ENCODE measurements at regions not wholly inside any gene's neighbourhood (a gene's known extent, or its start where the extent isn't known, plus 50 kb on each side); places are given as distances from the start of the nearest gene placed in this dataset.
"Not testable (repeated sequence)": the region's sequence is repeated elsewhere in the genome, so short reads cannot be mapped to it uniquely, and the experiment has no call there.

DNA sequence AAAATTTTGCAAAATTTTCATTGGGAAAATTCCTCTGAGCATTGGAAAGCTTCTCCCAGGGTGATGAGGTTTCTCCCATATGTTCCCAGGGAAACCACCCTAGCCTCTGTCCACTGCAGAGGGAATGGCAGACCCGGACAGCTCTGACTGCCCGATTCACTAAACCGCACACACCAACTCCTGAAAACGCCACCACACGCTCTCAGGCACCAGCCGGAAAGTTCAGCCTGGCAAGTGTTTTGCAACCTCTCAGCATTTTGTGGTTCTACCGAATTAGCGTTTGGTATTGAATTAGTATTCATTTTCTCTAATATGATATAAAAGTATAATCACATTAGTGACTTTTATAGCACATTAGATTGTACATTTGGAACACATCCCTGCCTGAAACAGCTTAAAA is 213.4 kb downstream of the PHETA1 start:
- DNase-seq (ENCODE audit: low spot score) = no peak

DNA sequence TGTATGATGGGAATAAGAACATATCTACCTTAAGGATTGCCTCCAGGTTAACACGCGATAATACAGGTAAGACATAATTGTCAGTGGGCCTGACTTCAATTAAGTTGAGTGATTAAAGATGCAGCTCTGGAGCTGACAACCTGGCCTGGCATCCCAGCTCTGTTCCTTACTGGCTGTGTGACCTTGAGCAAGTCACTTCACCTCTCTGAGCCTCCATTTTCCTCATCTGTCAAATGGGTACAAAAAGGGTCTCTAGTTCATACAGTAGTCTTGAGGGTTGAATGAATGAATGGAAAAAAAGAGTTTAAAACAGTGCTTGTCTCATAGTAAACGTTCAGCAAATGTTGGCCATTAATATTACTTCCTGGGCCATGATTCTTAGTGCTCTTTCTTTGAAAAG is 213.9 kb downstream of the PHETA1 start:
- no peak for DNase-seq (ENCODE audit: low spot score)

DNA sequence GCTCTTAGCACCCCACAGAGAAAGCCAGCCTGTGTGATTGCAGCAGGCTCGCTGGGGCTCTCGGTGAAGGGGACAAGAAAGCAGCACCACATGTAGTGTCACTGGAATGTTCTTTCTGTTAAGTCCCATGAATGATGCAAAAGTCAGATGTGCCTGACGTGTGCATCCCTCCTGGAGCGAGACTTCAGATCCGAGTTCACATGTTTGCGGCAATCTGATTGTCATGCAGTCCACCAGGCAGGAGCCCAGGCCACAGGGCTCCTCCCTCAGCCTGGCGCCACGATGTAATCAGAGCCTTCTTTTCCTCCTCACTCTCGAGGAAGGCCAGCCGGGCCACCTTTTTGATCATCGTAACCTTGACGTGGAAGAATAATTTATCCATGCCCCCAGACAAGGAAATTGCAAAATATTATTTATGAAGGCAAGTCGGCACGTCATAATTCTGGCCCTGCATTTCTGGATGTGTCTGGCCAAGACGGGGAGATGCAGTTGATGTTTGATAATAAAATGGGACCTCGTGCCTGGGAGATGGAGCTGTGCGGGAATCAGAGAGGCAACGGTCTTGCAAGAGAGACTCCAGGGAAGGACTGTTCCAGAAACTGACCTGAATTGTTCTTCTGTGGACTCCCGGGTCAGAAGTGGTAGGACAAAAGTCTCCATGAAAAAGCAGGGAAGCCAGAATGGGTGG is 214.6 kb downstream of the PHETA1 start:
- no peak for DNase-seq (ENCODE audit: low spot score)

DNA sequence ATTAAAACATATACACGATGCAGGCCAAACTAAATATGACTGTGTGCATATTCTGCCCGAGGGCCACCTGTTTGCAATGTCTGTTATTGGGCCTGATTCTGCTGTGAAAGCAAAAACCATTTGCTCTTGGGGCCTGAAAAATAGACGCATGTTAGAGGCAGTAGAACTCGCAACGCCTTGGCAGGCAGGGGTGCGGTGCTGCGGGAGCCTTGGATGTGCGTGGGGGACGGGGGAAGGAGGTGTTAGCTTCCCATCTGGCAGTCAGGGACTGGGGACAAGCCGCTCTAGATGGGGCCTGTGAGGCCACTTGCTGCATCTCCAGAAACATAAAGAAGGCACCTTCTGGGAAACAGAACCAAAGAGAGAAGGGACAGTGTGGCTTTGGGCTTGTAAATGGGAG is 216.3 kb downstream of the PHETA1 start:
- no peak for DNase-seq (ENCODE audit: low spot score)

DNA sequence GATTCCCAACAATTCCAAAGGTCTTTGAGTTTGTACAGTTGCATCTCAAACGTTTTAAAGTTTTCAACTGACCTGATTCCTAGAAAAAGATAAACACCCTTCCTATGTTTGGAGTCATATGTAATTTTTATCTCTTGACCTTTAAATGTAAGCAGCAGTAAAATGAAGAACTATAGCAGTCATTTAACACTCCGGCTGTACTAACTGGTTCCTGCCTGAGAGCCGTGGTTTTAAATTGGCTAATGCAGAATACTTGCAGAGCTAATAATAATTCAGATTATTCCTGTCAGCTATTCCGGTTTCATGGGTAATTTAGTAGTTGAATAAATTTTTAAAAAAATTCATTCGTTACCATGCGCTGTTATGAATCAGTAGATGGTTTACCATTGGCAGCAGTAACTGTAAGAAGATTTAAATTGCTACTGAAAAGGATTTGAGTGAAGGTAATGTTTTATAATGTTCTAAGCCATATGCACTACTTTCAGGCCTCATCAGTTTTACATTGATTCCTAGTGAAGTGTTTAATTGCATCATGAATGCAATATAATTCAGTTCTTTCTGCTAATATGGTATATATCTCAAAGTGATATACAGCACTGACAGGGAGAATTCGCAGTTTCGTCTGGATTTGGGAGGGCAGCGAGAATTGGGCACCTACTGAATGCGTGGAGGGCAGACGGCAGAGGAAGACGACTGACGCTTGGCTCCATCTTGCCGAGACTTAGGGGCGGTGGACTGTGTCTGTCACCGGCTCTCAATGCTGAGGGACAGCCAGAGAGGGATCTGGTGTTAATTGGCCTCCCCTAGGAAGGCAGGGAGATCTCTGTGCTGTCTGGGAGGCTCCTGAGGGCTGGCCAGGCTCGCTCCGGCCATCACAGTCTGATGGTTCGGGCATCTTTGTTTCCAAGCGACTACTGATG is 217.7 kb downstream of the PHETA1 start:
- DNase-seq (ENCODE audit: low spot score) = no peak

DNA sequence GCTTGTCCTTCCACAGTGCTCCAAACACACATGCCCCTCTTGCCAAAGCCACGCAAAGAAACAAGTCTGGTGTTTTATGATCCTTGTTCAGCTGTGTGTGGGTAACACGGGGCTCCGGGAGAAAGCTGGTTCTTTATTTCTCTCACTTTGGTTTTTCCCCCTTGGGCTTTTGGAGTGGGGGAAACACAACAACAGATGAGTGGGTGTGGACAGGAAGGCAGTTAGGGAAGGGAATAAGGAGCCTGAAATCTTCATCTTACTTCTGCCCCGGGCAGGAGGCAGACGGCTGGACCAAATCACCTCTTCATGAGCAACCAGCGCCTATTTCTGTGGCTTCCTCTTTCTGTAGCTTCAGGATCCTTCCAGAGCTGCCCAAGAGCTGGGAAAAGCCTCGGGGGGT is 218.5 kb downstream of the PHETA1 start:
- no peak for DNase-seq (ENCODE audit: low spot score)

DNA sequence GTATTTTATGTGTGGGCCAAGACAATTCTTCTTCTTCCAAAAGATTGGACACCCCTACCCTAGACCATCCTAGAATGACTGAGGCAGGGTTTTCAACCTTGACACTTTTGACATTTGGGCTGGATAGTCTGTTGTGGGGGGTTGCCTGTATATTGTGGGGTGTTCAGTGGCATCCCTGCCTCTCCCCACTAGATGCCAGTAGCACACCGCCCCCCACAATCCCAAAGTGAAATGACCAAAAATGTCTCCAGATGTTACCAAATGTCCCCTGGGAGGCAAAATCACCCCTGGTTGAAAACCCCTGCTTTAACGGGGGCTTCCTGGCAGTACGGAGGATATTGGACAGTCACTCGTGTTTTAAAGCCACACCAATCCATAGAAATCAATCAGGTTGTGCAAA is 219.6 kb downstream of the PHETA1 start:
- no peak for DNase-seq (ENCODE audit: low spot score)

DNA sequence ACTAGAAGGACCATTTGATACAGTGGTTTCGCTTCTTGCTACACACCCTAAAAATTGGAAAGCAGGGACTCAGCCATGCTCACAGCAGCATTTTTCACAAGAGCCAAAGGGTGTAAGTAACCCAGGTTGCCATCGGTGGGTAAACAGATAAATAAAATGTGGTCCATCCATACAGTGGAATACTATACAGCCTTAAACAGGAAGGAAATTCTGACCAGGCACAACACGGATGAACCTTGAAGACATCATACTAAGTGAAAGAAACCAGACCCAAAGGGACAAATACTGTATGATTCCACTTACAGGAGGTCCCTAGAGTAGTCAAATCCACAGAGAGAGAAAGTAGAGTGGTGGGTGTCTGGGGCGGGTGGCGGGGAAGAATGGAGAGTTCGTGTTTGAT is 220.9 kb downstream of the PHETA1 start:
- no peak for DNase-seq (ENCODE audit: low spot score)

DNA sequence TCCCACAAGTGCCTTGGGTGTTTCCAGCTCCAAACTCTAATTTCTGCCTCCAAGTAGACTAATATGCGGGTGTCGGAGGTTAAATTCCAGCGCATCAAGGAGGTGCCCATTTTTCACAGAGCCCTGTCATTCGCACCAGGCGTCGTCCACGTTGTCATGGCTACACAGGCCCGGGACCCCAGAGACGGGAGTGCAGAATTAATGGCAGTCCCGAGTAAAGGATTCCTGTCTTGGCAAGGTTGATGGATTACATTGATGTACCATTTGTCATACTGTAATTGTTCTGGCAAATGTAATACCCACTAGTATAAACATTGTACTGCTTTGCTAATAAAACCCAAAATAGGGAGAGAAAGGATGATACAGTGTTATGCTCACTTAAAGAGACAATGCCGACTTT is 222.9 kb upstream of the MYL2 start:
- no peak for DNase-seq (ENCODE audit: low spot score)

DNA sequence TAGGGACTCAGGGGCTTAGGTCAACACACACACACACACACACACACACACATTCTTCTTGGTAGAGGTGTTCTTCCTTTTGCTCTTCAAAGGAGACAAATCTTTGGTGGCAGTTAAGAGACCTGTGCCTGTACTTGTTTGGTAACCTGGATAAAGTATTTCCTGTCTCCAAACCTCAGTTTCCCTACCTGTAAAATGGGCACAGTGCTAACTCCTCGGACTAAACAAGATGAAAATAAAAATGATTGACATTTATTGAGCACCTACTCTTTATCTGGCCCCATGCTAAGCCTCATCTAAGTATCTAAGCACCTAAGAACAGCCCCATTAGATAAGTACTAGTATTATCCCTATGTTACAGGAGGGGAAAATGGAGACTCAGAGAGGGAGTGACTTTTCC is 220.8 kb upstream of the MYL2 start:
- no peak for DNase-seq (ENCODE audit: low spot score)

DNA sequence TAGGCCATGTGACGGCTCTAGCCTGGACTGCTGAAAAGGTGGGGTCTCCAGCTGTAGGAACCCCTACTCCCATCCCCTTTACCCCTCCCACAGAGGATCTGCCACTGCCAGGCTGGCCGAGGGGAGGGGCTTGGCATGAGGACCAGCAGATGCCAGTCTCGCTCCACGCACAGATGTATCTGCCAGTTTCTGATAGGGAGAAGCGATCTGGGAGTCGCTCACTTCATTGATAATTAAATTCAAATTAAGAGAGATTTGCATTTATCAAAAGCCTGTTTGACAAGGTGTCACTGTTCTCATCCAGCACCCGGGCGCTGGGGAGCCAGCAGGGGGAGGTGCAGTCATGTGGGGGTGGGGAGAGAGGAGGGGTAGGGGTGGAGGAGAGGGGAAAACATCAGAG is 217.6 kb upstream of the MYL2 start:
- DNase-seq (ENCODE audit: low spot score) = no peak

DNA sequence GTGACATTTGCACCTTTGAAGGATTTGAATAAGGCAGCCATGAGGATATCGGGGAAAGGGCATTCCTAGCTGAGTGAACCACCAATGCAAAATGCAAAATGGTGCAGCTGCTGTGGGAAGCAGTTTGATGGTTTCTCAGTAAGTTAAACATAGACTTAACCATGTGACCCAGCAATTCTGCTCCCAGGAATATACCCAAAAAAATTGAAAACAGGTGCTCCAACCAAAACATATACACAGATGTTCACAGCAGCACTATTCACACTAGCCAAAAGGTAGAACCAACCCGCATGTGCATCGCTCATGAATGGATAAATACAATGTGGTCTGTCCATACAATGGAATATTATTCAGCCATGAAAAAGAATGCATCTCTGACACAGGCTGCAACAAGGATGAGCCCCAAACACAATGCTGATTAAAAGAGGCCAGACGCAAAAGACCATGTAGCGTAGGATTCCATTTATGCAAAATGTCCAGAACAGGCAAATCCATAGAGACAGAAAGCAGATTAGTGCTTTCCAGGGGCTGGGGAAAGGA is 215.0 kb upstream of the MYL2 start:
- no peak for DNase-seq (ENCODE audit: low spot score)

DNA sequence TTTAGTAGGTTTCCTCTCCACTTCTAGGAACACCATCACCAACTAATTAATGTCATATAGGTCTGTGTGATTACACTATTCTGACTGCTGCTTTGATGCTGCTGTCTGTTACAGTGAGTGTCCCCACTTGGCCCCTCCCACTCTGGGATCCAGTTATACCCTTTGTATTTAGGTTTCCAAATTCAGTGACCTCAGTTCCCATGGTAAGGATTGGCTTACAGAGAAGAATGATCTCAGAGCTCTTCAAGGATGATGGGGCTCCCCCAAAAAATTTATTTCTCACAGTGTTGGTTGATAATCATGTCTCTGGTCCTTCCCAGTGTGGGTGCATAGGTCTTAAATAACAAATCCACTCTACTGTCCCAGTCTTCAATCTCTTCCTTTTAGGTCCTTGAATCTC is 210.0 kb upstream of the MYL2 start:
- no peak for DNase-seq (ENCODE audit: low spot score)

DNA sequence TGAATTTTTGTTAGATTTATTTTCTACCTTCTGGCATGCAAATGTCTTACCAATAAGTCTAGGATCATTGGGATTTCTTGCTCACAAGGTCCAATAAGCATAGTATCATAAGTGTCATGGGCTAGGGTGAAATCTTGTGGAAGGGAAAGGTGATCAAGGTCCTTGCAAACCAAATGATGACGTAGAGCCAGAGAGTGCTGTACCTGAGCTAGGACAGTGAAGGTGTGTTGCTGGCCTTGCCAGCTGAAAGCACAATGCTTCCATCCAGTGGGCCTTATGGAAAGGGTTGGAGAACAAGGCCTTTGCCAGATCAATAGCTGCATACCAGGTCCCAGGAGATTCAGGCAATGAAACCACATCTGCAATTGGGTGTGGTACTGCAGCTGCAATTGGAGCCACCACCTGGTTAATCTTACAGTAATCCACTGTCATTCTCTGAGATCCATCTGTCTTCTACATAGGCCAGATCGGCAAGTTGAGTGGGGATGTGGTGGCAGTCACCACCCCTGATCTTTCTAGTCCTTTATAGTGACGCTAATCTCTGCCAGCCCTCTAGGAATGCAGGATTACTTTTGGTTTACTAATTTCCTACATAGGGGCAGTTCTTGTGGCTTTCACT is 208.9 kb upstream of the MYL2 start:
- no peak for DNase-seq (ENCODE audit: low spot score)

DNA sequence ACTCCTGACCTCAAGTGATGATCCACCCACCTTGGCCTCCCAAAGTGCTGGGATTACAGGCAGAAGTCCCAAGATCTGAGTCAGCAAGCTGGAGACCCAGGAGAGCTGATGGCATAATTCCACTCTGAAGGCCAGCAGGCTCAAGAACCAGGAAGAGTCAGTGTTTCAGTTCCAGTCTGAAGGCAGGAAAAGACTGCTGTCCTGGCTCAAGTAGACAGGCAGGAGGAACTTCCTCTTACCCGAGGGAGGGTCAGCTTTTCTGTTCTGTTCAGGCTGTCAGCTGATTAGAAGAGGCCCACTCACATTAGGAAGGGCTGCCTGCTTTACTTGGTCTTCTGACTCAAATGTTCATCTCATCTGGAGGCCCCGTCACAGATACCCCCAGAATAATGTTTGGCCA is 206.0 kb upstream of the MYL2 start:
- DNase-seq (ENCODE audit: low spot score) = no peak

DNA sequence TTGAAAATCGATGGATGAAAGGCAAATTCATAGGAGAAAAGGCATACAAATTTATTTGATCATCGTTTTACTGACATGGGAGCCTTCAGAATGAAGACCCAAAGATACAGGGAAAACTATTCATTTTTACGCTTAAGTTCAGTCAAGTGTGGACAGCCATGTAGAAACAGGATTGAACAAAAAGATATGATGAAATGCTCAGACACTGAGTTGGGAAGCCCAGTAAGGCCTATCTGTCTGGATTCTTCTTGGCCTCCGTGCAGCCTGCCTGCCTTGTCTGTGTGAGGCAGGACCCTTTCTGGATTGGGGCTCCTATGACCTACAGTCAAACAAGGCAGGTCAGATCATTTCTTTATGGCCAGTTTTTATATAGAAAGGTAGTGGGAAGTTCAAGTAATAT is 203.8 kb upstream of the MYL2 start:
- DNase-seq (ENCODE audit: low spot score) = no peak

DNA sequence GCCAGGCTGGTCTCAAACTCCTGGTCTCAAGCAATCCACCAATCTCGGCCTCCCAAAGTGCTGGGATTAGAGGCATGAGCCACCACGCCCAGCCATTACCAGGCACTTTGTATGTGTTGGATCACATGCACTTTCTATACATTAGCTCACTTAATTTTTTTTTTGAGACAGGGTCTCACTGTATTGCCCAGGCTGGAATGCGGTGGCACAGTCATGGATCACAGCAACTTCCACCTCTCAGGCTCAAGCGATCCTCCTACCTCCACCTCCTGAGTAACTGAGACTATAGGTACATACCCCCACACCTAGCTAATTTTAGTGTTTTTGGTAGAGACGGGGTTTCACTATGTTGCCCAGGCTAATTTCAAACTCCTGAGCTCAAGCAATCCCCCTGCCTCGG is 203.0 kb upstream of the MYL2 start:
- no peak for DNase-seq (ENCODE audit: low spot score)

DNA sequence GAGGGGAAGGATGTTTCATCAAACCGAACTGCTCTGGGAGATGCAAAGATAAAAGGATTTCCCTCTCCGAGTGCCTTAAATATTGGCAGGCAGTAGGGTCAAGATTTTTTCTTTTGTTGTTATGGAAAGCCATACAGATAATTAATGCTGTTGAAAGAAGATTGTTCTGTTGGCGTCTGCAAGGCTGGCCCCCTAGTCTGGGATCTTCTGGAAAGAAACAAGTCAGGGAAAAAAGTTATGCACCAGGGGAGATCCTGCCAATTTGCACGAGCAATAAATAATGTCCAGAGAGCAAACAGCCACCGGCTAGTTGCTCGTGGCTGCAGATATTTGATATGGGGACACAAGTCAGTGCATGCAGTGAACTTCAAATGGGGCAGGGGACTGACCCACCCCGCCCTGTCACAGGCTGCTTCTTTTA is 202.1 kb upstream of the MYL2 start:
- no peak for DNase-seq (ENCODE audit: low spot score)

DNA sequence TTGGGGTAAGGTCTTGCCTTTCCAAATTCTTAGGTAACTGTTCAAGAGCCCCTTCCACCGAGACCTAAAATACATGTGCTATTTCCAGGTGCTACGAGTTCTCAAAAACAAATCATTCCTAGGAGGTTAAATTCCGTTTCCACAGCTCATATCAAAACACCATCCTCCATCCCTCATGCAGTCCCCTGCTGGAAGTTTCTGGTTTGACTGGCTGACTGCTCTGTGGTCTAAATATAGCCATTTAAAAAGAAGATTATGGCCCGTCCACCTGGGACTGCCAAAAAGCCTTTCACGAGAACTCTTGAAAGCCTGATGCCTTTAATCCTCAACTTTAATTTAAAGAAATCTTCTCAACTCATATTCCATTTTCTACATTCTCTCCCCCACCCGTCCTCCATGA is 201.5 kb upstream of the MYL2 start:
- DNase-seq (ENCODE audit: low spot score) = no peak

DNA sequence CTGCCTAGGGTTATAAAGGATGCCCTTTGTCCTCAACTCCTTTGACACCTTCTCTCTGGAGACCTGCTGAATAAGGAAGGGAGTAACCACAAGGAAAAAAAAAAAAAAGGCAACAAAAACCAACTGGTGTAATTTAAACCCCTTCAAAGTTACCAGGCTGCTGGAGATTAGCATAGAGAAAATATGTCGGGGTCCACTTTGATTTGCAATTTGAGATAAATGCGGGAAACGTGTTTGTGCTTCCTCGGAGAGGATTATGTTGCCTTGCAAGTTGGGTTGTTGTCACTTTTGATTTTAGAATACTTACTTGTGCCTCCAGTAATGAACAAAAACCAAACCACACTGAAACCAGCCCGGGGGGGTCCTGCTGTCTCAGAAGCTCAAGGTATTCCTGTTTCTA is 200.2 kb upstream of the MYL2 start:
- no peak for DNase-seq (ENCODE audit: low spot score)

DNA sequence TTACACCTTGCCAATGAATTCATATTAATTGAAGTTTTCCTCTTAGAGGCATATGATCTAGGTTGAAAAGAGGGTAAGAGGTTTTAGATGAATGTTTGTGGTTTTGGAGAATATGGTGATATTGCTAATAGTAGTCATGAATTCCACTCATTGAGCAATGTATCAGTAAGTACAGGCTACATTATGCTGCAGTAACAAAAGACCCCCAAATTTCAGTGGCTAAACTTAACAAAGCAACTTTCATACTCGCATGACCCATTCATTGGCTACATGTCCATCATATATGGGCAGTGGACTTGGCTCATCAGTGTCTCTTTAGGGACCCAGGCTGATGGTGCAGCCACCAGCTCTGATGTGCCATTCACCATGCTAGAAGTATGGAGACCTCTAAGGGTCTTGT is 196.6 kb upstream of the MYL2 start:
- DNase-seq (ENCODE audit: low spot score) = no peak

DNA sequence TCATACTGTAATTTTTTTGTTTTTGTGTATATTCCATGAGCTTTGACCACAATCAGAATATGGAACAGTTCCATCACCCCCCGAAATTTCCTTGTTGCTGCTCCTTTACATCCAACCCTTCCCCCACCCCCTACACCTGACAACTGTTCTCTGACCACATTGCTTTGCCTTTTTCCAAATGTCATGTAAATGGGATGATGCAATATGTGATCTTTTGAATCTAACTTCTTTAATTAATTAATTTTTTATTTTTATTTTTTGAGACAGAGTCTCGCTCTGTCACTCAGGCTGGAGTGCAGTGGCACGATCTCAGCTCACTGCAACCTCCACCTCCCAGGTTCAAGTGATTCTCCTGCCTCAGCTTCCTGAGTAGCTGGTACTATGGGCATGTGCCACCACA is 192.9 kb upstream of the MYL2 start:
- DNase-seq (ENCODE audit: low spot score) = not testable (repeated sequence)

All from HT-29 (cell line).